Tibial artery (tissue), 4 donors: ENCODE measurements at regions not wholly inside any gene's neighbourhood (a gene's known extent, or its start where the extent isn't known, plus 50 kb on each side); places are given as distances from the start of the nearest gene placed in this dataset.

Experiments used
- DNase-seq, 2 donors: peaks; one replicate each; pipeline ENCODE4 v3.0.0-alpha.2; 2019
- H3K27ac ChIP-seq, 2 donors: fragments of 200-600 bp; sonication (generic) in 1 of 2; 1 replicate in 1 of 2; 2 replicates in 1 of 2; pipeline ENCODE4 v1.5.1; 2018 to 2019; ENCODE audit warnings: mild to moderate bottlenecking in 1 of 2
- H3K27me3 ChIP-seq, 2 donors: fragments of 200-600 bp; sonication (generic) in 1 of 2; one replicate each; pipeline versions ENCODE4 v1.5.1 to v1.6.0; 2016 to 2019
- H3K36me3 ChIP-seq, 3 donors: fragments of 200-600 bp; sonication (generic) in 2 of 3; one replicate each; pipeline ENCODE4 v1.5.1; 2016 to 2019; ENCODE audit warnings: mild to moderate bottlenecking in 2 of 3
- H3K4me1 ChIP-seq, 4 donors: fragments of 200-600 bp; sonication (generic) in 2 of 4; 1 replicate in 3 of 4; 2 replicates in 1 of 4; pipeline ENCODE4 v1.5.1; 2016 to 2019
- H3K4me3 ChIP-seq, 2 donors: fragments of 200-600 bp; sonication (generic) in 1 of 2; 1 replicate in 1 of 2; 2 replicates in 1 of 2; pipeline ENCODE4 v1.5.1; 2018 to 2019; ENCODE audit warnings: mild to moderate bottlenecking in 2 of 2
- H3K9me3 ChIP-seq, 3 donors: fragments of 200-600 bp; sonication (generic) in 1 of 3; one replicate each; pipeline ENCODE4 v1.5.1; 2016 to 2019
- intact Hi-C: fragments of 100-400 bp; cut with DNase I; formaldehyde crosslinking; loops from one replicate; pipeline ENCODE4 v1.15.0; 2023; ENCODE audit warnings: low total_unique reads
- TF ChIP-seq, protein P1 (sequence below), 2 experiments: fragments of 200-600 bp in 1 of 2; fragments of 450-650 bp in 1 of 2; IDR thresholded peaks; one replicate each; pipeline ENCODE4 v1.5.1; 2017 to 2019; ENCODE audit warnings: antibody characterized with exemption in 2 of 2, mild to moderate bottlenecking in 1 of 2, moderate library complexity in 1 of 2

DNA sequence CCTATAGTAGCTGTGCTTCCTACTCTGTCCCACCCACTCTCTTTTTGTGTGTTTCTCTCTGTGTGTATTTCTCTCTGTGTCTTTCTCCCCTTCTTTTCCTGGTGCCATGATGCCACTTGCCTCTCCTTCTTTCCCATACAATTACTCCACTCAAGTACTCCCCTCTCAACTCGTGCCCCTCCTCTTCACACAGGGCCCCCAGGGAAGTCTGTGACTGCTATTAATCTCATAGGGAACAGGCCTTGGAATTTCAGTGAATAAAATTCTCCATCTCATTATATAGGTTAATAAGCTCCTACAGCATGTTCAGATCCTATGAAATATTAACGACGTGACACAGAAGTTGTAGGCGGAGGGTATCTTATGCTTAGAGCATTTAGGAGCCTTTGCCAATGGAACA is 205.9 kb upstream of the EPHA4 start:
- intact Hi-C loops = no loop called here
- Histone ChIP-seq H3K4me1 (peaks cover 0 to 26% (median 0%) of the 10 kb centered on the region in 4 donors), H3K36me3 (no peaks in the 10 kb centered on the region), H3K4me3 (no peak overlapping the region), H3K9me3 (no peaks in the 10 kb centered on the region), H3K27me3 (no peaks in the 10 kb centered on the region), H3K27ac (no peak overlapping the region)
- TF ChIP-seq, protein P1, sequence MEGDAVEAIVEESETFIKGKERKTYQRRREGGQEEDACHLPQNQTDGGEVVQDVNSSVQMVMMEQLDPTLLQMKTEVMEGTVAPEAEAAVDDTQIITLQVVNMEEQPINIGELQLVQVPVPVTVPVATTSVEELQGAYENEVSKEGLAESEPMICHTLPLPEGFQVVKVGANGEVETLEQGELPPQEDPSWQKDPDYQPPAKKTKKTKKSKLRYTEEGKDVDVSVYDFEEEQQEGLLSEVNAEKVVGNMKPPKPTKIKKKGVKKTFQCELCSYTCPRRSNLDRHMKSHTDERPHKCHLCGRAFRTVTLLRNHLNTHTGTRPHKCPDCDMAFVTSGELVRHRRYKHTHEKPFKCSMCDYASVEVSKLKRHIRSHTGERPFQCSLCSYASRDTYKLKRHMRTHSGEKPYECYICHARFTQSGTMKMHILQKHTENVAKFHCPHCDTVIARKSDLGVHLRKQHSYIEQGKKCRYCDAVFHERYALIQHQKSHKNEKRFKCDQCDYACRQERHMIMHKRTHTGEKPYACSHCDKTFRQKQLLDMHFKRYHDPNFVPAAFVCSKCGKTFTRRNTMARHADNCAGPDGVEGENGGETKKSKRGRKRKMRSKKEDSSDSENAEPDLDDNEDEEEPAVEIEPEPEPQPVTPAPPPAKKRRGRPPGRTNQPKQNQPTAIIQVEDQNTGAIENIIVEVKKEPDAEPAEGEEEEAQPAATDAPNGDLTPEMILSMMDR (IDR thresholded peaks at IDR 0.05) = no peak
- no peak for DNase-seq

DNA sequence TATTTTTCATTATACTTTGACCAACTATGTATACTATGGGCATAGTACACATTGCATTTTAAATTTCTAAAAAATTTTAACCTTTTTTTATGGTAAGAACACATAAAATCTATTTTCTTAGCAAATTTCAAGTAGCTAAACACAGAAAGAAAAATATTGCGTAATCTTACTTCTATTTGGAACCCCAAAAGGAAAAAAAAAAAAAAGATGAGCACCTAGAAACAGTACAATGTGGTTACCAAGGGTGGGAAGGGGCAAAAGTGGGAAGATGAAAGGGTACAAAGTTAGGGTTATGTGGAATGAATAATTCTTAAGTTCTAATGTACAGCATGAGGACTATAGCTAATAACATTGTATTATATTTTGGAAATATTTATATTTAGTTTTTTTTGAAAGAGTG is 205.0 kb upstream of the EPHA4 start:
- Histone ChIP-seq H3K27ac (no peak overlapping the region), H3K4me1 (peaks cover 0 to 26% (median 0%) of the 10 kb centered on the region in 4 donors), H3K9me3 (no peaks in the 10 kb centered on the region), H3K27me3 (no peaks in the 10 kb centered on the region), H3K36me3 (no peaks in the 10 kb centered on the region), H3K4me3 (no peak overlapping the region)
- TF ChIP-seq, protein P1 (IDR thresholded peaks at IDR 0.05) = no peak
- intact Hi-C loops = no loop called here
- DNase-seq = no peak

DNA sequence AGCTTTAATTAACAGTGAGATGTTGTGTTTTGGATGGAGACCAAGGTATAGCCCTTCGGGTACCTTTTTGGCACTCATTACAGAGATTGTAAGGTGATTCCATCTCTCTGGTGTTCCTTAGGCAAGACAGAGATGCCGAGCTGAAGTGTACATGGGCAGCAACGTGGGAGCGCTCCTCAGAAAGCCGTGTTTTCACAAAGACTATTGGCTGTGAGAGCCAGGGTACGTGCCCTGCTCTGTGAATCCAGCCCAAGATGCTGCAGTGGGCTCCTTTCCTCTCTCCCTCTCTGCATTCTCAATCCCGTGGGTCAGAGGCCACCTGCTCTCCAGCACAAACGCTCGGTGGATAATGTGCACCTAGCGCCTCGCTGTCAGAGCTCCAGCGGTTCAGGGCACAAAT is 203.0 kb upstream of the EPHA4 start:
- intact Hi-C loops = no loop called here
- Histone ChIP-seq H3K4me3 (no peak overlapping the region), H3K9me3 (no peaks in the 10 kb centered on the region), H3K27ac (no peak overlapping the region), H3K4me1 (peaks cover 0 to 18% (median 0%) of the 10 kb centered on the region in 4 donors), H3K27me3 (no peaks in the 10 kb centered on the region), H3K36me3 (no peaks in the 10 kb centered on the region)
- no peak for DNase-seq
- TF ChIP-seq, protein P1 (IDR thresholded peaks at IDR 0.05) = no peak

DNA sequence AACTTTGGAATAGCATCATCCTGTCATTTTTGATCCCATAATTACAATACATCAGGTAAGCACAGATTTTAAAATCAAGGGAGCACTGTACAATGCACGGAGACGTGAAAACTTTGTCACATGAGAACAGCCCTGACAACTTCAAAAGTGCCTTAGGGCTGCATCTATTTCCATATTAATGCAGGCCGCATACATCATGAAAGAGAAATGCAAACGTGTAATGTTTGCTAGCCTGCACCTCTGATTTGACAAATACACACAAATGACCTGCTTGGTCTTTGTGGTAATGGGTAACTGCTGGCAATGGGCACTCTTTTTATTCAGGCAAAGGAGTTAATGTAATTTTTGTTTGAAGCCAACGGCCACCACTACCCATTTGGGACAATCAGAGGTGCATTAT is 202.0 kb upstream of the EPHA4 start:
- H3K27me3 ChIP-seq = no peaks in the 10 kb centered on the region
- no peak overlapping the region for H3K4me3 ChIP-seq
- no peak overlapping the region for H3K27ac ChIP-seq
- TF ChIP-seq, protein P1 (IDR thresholded peaks at IDR 0.05) = no peak
- DNase-seq = no peak
- intact Hi-C loops = no loop called here
- H3K9me3 ChIP-seq = no peaks in the 10 kb centered on the region
- H3K4me1 ChIP-seq = peaks cover 0 to 8% (median 0%) of the 10 kb centered on the region in 4 donors
- H3K36me3 ChIP-seq = no peaks in the 10 kb centered on the region

DNA sequence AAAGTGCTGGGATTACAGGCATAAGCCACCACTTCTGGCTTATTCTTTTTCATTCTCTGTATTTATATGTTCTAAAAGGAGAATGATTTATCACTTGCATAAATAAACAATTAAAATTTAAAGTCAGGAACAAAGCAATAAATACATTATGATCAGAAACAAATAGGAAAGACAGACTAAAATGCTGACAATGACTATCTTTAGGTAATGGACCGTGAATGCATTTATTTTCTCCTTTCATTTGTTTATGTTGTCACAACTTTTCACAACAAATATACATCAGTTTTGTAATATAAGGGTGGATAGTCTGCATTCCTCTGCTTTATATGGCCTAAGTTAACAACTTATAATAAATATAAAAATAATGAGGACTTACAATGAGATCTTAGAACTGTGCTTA is 199.2 kb upstream of the EPHA4 start:
- Histone ChIP-seq H3K9me3 (no peaks in the 10 kb centered on the region), H3K27ac (no peak overlapping the region), H3K27me3 (no peaks in the 10 kb centered on the region), H3K4me1 (no peaks in the 10 kb centered on the region), H3K4me3 (no peak overlapping the region), H3K36me3 (no peaks in the 10 kb centered on the region)
- DNase-seq = no peak
- intact Hi-C loops = no loop called here
- TF ChIP-seq, protein P1 (IDR thresholded peaks at IDR 0.05) = no peak
